ENCODE measurements at regions not wholly inside any gene's neighbourhood (a gene's known extent, or its start where the extent isn't known, plus 50 kb on each side); places are given as distances from the start of the nearest gene placed in this dataset.

DNA sequence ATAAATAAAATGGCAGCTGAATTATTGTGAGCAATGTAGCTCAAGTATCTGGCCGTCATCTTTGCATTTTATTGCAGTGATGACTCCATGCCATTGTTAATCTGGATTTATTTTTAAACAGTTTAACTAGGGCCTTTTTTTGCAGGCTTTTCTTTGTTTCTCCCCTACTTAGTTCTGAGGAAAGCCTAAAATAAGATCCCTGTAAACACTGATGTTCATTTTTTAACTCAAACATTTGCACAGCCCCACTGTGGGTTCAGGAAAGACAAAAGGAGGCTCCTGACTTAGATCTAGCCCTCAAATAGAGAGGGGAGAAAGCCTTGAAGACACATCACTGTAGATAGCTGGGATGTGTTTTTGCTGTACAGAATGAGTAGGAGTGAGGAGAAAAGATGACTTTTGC, 69.2 kb downstream of the PLEKHG1 start:
- TF ChIP-seq, protein P1, sequence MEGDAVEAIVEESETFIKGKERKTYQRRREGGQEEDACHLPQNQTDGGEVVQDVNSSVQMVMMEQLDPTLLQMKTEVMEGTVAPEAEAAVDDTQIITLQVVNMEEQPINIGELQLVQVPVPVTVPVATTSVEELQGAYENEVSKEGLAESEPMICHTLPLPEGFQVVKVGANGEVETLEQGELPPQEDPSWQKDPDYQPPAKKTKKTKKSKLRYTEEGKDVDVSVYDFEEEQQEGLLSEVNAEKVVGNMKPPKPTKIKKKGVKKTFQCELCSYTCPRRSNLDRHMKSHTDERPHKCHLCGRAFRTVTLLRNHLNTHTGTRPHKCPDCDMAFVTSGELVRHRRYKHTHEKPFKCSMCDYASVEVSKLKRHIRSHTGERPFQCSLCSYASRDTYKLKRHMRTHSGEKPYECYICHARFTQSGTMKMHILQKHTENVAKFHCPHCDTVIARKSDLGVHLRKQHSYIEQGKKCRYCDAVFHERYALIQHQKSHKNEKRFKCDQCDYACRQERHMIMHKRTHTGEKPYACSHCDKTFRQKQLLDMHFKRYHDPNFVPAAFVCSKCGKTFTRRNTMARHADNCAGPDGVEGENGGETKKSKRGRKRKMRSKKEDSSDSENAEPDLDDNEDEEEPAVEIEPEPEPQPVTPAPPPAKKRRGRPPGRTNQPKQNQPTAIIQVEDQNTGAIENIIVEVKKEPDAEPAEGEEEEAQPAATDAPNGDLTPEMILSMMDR (conservative IDR thresholded peaks at IDR 0.05 in 1 of 2, IDR thresholded peaks at IDR 0.05 in 1 of 2; ENCODE audit: extremely low read depth in 1 of 2, insufficient read depth in 1 of 2, low read depth in 1 of 2, low read length in 2 of 2): no peak
- TF ChIP-seq EZH2 (IDR thresholded peaks at IDR 0.05; ENCODE audit: borderline replicate concordance, low read length): no peak

Measured in mammary epithelial cell (primary cell).